NCI-H2196 treated with DMSO at 0.1 percent for 48 hours (cell line): ENCODE measurements at regions not wholly inside any gene's neighbourhood (a gene's known extent, or its start where the extent isn't known, plus 50 kb on each side); places are given as distances from the start of the nearest gene placed in this dataset.
"Not testable (repeated sequence)": the region's sequence is repeated elsewhere in the genome, so short reads cannot be mapped to it uniquely, and the experiment has no call there.

Experiments
- DNase-seq: peaks from one replicate; lab custom pipeline; 2025; ENCODE audit not compliant: unreplicated experiment; lab: John Stamatoyannopoulos, UW

DNA sequence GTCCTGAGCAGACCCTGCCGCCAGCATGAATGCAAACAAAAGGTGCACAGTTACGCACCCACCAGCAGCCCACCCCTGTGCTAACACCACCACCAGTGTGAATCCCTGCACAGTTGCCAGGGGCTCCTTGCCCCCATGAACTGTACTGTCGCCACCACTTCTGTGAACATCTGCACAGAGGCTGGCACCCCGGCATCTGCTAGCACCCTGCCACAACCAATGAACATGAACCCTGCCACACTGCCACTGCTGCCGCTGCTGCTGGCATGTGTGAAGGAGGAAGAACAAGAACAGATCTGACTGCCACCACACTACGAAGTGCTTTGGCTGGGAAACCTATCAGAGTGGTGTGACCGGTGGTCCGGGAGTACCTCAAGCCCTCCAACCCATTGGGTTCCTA, 261.3 kb downstream of the PARM1 start:
- DNase-seq, result no peak

DNA sequence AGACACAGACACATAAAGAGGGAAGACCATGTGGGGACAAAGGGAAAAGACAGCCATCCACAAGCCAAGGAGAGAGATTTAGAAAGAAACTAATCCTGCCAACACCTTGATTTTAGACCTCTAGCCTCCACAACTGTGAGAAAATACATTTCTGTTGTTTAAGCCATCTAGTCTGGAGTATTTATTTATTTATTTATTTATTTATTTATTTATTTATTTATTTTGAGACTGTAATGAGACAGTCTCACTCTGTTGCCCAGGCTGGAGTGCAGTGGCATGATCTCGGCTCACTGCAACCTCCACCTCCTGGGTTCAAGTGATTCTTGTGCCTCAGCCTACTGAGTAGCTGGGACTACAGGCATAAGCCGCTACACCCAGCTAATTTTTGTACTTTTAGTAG, 259.3 kb downstream of the PARM1 start:
- DNase-seq, result not testable (repeated sequence)

DNA sequence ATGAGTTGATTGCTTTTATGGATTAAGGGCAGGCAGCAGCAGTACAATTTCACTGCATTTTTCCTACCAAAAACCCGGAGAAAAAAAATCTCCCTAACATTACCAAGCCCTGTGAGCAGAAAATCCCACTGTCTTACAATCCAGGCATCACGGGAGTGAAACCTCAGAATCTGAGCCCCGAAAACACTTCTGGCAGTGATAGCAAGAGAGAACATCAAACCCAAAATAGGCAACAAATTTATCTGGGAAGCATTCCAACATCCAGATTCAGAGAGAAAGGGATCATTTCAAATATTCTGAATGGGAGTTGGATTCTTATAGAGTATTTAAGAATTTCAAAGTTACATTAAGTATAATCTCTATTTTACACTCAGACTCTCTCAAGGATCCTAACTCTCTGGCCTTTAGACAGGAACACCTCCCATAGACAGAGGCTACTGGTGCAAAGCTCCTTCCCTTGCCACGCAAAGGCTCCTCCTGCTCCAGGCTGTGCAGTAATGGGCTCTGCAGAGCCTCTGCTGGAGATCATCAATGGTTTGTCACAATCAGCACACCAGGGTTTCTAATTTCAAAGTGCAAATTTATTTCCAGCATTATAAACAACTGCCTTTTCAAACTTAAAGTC, 256.9 kb downstream of the PARM1 start:
- DNase-seq, result no peak

DNA sequence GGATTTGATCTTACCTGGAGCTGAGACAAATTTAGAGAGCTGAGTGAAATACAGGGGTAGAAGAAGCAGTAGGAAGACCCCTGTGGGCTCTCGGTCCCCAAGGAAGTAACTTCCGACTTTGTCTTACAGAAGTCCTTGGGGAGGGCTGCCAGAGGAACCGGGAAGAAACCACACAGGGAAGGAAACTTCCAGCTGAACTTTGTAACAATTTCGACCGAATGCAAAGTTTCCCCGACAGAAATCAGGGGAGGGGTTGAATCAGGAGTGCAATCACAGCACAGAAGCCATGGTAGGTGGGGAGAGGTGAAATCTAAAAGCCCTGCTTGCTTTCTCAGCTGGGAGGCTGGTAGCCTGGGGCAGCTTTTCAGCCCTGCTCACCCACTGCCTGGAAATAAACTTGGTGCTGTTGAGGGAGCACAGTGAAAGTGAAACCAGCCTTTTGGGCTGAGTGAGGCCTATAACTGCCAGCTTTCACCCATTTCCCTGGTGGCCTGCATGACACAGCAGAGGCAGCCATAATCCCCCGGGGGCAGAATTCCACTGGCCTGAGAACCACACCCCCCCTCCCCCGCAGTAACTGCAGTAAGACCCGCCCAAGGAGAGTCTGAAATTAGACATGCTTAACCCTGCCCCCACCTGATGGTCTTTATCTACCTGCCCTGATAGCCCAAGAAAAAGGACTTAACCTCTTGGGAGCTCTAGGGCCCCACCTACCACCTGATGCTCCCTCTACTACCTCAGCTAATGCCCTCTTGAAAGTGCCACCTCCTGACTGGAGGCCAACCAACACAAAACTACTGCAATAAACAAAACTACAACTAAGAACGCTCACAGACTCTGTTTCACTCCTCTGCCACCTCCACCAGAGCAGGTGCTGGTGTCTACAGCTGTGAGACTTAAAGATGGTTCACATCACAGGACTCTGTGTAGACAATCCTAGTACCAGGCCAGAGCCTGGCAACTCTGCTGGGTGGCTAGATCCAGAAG, 248.2 kb downstream of the PARM1 start:
- DNase-seq, result no peak

DNA sequence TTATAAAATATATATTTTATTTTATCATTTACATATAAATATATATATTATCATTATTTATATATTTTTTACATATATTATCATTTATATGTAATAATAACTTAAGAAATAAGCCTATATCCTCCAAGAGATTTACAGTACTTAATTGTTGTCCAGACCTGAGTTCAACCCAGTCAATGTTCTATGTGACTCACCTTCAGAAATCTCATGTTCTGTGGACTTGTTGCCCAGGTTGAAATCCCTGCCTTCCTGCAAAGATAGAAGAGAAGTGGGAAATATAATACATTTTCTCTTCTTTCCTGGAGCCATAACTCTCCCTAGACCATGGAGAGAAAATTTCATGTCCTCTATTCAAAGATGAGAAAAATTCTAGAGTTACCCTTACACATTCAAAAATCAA, 247.3 kb downstream of the PARM1 start:
- DNase-seq, result no peak

DNA sequence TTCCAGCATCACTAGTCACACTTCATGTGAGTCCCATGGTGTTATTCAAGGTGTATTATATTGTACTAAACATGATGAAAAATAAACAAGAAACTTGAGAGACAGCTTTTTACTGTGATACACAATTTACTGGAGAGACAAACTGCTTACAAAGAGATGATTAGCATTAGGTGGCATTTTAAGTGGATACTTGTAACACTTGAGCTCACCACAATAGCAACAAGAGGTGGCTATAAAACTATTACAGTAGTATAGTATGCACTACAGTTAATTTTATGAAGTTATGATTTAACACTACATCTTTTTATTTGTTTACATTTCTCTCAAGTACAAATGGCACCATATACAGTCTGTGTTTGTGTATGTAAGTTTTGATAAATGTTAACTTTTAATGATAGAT, 246.6 kb downstream of the PARM1 start:
- peak; percentile 7 for DNase-seq

DNA sequence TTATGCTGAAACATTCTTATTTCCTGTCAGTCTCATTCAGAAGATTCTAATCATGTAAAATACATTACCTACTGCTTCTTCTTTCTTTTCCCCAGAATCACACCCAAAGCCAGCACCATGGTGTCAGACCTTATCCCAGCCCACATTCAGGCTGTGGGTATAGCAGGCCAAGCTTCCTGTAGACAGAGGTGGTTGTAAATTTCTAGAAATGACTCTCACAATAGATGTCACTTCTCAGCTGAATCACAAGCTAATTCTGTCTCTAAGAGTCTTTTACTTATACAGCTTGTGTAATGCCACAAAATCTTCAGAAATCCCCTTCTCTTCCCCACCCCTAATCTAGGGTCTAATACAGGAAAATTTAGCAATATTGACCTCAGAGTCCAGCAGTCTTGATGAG, 239.6 kb downstream of the PARM1 start:
- DNase-seq, result no peak

DNA sequence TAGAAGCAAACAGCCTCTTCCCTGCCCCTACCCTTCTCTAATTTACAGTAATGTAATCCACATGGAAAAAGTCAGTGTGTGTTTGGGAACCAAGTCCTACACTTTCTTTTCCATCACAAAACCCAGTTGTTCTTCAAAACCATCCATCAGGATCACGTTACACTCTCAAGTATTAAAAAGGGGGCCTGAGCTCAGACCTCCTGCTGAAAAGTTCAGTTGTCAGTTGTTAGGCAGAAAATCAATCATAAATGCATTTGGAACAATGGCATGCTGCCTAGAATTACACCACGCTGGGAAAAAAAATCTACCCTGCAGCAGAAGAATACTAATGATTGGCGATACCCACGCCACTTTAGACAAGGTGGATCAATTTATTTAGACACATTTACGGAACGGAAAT, 236.5 kb downstream of the PARM1 start:
- no peak for DNase-seq

DNA sequence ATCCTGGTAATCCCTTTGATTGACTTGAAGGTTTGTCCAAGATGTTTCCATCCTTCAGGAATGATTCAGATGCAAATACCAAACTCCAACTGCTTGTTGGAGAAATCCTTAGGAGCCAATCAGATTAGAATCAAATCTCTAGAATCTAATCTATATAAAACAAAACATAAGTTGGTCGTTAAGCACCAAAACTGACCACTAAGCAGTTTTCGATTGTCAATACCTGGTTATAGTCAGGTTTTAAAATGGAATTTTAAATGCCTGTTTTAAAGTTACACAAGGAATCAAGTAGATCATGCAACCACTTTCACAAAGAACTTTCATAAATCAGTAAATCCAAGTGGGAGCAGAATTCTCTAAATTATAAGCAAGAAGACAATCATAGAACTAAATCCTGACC, 236.1 kb downstream of the PARM1 start:
- no peak for DNase-seq

DNA sequence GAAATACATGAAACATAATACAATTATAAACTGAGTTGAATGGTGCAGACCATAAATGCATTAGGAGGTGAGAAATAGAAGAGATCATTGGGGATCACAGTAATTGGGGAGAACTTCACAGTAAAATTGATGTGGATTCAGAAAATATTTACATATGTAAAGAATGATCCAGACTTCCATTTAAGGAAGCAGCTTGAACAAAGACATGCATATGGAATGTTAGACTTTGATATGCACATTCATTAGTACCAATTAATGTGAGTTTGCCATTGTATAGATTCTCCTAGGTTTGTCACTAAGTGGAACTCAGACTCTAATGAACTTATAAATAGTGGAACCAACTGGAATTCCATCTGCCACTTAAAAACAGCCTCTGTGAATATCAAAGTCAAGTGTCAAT, 235.6 kb downstream of the PARM1 start:
- DNase-seq, result no peak

DNA sequence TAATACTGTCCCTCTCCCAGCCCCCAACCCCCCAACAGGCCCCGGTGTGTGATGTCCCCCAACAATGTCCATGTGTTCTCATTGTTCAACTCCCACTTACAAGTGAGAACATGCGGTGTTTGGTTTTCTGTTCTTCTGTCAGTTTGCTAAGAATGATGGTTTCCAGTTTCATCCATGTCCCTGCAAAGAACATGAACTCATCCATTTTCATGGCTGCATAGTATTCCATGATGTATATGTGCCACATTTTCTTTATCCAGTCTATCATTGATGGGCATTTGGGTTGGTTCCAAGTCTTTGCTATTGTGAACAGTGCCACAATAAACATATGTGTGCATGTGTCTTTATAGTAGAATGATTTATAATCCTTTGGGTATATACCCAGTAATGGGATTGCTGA, 232.2 kb downstream of the PARM1 start:
- not testable (repeated sequence) for DNase-seq

DNA sequence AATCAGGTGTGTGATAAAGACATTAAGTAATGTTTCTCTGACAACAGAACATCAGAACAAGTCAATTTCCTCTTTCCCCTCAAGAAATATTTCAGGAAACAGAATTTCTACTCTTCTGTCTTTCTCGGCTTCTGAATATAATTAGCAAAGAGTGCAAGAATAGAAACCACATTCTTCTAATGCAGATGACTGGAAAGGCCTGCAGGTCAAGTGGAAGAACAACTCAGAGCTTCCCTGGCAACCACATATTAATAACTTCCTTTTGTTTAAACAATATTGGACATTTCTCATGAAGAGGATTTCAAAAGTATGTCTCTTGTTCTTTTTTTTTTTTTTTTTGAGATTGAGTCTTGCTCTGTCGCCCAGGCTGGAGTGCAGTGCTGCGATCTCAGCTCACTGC, 225.5 kb downstream of the PARM1 start:
- DNase-seq, result no peak

DNA sequence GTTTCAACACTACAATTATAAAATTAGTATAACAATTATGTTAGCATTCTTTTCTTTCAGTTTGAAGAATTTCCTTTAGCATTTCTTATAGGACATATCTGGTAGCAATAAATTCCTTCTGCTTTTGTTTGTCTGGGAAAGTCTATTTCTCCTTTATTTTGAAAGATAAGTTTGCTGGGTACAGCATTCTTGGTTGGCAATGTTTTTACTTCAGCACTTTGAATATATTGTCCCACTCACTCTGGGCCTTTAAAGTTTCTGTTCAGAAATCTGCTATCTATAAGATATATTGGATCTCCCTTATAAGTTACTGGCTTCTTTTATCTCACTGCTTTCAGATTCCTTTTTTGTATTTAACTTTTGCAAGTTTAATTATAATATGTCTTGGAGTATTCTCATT, 222.1 kb downstream of the PARM1 start:
- DNase-seq, result no peak

DNA sequence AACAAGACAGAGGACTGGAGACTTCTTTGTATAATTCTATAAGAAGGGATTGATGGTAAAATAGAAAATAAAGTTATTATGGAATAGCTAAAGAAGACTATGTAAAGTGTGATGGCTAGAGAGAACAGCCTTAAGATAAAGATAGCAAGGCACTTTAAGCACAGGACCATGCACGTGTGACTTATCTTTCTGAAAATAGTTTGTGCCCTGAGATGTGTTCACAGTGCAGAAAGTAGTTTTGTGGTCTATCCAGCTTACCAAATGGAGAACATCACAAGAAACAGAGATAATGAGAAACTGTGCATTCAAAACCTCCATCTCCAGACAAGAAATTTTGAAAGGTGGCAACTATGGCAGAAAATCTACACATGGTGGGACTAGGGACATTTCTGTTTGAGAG, 213.3 kb downstream of the PARM1 start:
- DNase-seq, result no peak

DNA sequence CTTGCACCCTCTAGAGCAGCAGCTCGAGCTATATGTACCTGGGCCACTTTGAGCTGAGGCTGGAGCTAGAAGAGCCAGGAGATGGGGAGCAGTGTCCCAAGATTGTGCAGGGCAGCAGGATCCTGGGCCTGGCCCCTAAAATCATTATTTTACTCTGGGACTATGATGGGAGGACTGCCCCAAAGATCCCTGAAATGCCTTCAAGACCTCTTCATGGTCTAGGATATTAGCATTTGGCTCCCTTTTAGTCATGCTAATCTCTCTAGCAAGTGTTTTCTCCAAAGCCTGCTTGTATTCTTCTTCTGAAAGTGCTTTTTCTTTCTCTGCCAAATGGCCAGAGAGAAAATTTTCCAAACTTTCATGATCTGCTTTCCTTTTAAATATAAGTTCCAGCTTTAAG, 211.6 kb downstream of the PARM1 start:
- DNase-seq, result no peak

DNA sequence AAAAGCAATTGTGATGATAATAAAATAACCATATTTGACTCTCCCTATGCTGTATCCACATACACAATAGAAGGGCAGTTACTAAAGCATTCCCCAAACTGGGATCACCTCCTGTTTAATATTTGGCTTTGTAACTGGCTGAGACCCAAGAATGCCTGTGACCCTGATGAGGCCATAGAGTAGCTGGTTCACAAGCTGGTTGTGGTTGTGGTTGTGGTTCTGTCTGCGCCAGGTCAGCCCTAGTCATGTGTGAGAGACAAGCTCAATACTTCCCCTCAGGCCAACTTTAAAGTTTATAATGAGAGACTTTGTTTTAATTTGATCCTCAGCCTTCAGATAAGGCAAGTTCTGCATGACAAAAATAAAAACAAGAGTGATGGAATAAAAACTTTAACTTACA, 209.9 kb downstream of the PARM1 start:
- DNase-seq, result no peak

DNA sequence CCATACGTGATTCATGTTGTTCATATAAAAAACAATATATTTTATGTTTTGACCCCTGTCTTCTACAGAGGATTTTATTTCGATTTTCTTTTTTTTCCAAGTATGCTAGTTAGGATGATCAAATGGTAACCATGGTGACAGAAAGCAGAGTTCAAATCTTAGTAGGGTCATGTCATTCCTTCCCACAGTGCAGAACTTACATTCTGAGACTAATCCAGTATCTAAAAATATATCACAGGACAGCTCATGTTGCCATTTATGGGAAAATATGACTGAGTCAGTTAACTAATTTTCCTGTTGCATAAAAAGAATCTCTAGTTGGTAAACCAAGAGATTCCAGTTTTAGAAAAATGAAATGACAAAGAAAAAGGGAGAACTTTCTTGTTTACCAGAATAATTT, 209.5 kb downstream of the PARM1 start:
- no peak for DNase-seq

DNA sequence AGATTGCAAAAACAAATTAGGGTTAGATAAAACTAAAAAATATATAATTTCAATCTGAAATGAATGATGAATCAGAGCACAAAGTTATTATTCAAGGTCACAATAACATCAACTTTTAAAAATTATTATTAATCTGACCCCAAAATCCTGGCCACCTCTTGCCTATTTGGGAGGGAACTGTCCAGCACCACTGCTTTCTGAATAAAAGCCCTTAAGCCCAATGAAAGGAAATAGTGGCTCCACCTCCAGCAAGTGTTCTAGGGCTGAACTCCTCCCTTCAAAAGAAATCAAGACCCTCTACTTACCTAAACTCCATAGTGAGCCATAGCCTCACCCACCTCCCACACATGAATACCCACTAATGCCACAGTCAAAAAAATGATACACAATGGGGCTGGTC, 208.2 kb downstream of the PARM1 start:
- DNase-seq, result no peak

DNA sequence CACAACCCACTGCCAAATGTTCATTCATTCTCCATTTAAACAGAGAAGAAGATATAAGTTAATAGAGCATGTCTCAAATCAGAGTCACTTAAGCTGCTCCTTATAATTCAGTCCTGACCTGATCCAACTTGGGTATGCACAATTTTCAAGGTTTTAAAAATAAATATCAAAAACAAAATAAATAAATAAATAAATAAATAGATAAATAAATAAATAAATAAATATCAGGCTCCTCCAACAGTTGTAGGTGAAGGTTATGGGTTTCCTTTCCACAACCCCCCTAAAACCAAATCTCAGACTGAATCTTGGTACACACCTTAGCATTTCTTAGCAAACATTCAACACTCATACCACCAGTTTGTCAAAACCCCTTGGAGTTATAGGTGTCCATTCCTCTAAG, 204.4 kb downstream of the PARM1 start:
- DNase-seq, result no peak

DNA sequence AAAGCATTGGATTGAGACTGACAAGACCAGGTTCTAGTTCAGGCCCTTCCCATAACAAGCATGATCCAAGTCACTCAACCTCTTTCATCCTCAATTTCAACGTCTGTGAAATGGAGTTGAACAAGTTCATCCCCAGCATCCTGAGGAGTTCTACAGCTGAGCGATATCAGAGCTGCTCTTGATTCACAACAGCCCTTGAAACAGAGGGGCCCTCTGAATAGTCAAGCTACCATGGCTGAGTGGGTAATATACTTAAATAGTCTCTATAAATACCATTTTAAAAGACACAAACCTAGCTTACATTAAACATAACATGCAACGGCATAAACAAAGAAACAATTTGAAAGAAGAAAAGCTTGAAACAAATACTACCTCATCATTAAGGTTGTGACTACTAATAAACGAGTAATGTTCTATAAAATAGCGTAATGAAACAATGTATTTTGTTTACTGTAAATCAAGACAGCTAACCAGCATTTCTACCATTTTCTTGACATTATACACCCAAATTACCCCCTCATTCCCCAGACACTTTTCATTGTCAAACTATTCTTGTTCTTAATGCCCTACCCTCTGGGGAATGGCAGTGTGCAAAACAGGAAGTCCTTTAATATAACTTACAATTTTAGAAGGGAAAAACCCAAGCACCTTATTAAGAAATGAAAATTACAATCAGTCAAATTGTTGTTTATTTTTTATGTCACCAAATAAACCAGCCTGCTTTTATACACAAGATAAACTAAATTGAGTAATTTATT, 202.3 kb downstream of the PARM1 start:
- no peak for DNase-seq

DNA sequence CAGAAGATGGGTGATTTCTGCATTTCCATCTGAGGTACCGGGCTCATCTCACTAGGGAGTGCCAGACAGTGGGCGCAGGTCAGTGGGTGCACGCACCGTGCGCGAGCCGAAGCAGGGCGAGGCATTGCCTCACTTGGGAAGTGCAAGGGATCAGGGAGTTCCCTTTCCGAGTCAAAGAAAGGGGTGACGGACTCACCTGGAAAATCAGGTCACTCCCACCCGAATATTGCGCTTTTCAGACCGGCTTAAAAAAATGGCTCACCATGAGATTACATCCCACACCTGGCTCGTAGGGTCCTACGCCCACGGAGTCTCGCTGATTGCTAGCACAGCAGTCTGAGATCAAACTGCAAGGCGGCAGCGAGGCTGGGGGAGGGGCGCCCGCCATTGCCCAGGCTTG, 194.0 kb downstream of the PARM1 start:
- DNase-seq, result not testable (repeated sequence)

DNA sequence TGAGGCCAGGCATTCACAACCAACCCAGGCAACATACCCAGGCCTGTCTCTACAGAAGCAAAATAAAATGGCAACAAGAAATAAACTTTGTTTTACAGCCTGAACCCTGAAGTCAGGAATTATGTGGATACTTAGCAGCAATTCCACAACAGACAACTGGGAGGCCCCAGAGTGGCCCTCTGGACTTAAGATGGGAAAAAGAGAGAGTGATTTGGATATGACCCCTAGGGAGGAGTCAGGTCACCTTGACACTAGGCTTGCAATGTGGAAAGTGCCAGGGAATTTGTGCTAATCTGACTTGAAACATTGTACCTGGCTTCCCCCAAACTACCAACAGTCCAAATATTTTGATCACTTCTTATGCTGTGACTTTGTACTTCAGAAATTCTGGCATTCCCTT, 193.1 kb downstream of the PARM1 start:
- no peak for DNase-seq
